Mucosa of rectum (tissue), 2 donors: ENCODE measurements at regions not wholly inside any gene's neighbourhood (a gene's known extent, or its start where the extent isn't known, plus 50 kb on each side); places are given as distances from the start of the nearest gene placed in this dataset.

ENCODE experiments used
- H3K27ac ChIP-seq, 2 donors: one replicate each; pipeline ENCODE4 v1.7.0; 2013; ENCODE audit warnings: inconsistent platforms in 2 of 2, low read depth in 2 of 2, low read length in 2 of 2
- H3K27me3 ChIP-seq, 2 donors: one replicate each; pipeline ENCODE4 v1.7.0; 2013; ENCODE audit warnings: low read length in 2 of 2; ENCODE audit not compliant: control insufficient read depth in 2 of 2, insufficient read depth in 2 of 2
- H3K36me3 ChIP-seq, 2 donors: one replicate each; pipeline ENCODE4 v1.7.0; 2013; ENCODE audit warnings: low read length in 2 of 2; ENCODE audit not compliant: control insufficient read depth in 2 of 2, insufficient read depth in 2 of 2
- H3K4me1 ChIP-seq, 2 donors: one replicate each; pipeline ENCODE4 v1.7.0; 2013; ENCODE audit warnings: low read length in 2 of 2, mild to moderate bottlenecking in 1 of 2; ENCODE audit not compliant: control insufficient read depth in 2 of 2, insufficient read depth in 2 of 2
- H3K4me3 ChIP-seq, 2 donors: one replicate each; pipeline ENCODE4 v1.7.0; 2013; ENCODE audit warnings: low read length in 2 of 2
- H3K9ac ChIP-seq, 2 donors: one replicate each; pipeline ENCODE4 v1.7.0; 2013; ENCODE audit warnings: low read length in 2 of 2, low read depth in 1 of 2, mild to moderate bottlenecking in 1 of 2
- H3K9me3 ChIP-seq, 2 donors: one replicate each; pipeline ENCODE4 v1.7.0; 2013; ENCODE audit warnings: low read length in 2 of 2; ENCODE audit not compliant: control insufficient read depth in 2 of 2
- donor health status: healthy.
- donor health status: Normal muscosa, but diverticular disease.

GRCh38 chr22:27159016-27159415 lies 501.6 kb downstream of the MIAT start:
- Histone ChIP-seq H3K27ac (no peak overlapping the region), H3K4me1 (no peaks in the 10 kb centered on the region), H3K27me3 (peaks cover 0 to 5% of the 10 kb centered on the region in 2 donors), H3K9me3 (no peaks in the 10 kb centered on the region), H3K36me3 (no peaks in the 10 kb centered on the region), H3K4me3 (no peak overlapping the region), H3K9ac (no peak overlapping the region)

DNA sequence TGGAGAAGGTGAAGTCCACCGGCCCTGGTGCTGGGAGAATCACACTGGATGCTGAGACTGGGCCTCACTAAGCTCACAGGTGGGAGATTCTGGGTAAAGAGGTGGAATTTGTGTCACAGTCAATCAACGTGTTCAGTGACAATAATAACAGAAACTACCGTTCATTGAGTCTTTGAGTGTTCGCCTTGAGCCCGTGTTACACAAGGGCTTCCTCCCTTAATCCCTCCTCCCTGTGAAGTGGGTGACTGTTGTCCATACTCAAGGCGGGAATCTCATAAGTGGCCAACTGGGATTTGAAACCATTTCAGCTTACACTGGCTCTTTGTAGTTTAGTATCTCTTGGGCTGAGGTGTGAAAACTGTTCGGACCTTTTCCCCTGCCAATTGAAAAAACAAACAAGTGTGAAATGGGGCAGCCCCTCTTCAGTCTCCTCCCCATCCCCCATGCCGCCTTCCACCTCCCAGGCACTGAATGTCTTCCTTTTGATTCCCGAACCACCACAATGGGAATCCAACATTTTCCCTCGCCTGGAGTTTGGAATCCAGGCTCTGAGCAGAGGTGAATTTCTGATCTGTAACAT lies 502.4 kb downstream of the MIAT start:
- Histone ChIP-seq H3K9me3 (no peaks in the 10 kb centered on the region), H3K9ac (no peak overlapping the region), H3K4me3 (no peak overlapping the region), H3K27me3 (peaks cover 0 to 5% of the 10 kb centered on the region in 2 donors), H3K27ac (no peak overlapping the region), H3K4me1 (no peaks in the 10 kb centered on the region), H3K36me3 (no peaks in the 10 kb centered on the region)

DNA sequence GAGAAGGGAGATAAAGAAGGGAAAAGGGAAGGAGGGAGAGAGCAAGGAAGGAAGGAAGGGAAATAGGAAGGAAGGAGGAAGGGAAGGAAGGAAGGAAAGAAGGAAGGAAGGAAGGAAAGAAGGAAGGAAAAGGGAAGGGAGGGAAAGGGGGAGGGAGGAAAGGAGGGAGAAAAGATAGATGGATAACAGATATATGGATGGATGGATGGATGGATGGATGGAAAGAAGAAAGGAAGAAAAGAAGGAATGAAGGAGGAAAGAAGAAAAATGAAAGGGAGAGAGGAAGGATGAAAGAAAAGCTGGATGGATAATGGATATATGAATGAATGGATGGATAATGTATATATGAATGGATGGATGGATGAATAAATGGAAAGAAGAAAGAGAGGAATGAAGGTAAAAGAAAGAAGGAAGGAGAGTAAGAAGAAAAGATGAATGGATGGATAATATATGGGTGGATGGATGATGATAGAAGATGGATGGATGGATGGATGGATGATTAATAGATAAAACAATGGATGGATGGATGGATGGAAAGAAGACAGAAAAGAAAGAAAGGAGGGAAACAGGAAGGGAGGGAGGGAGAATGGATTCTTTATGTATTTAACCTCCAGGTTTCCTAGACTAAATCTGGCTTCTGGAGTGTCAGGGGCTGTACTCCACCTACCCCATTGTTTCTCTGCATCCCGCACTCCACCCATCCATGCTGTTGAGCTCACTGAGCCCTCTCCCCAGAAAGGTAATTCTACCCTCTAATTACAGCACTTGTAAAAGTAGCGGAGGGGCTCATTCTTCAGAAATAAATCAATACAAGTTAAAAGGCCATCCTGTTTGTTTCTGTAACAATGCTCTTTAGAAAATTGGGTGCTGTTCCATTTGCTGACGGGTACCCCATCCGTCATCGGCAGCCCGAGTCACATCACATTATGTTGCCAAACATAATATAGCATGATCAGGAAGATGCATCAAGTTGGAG lies 506.1 kb downstream of the MIAT start:
- Histone ChIP-seq H3K9me3 (no peaks in the 10 kb centered on the region), H3K4me3 (no peak overlapping the region), H3K9ac (no peak overlapping the region), H3K27me3 (peaks cover 0 to 7% of the 10 kb centered on the region in 2 donors), H3K4me1 (no peaks in the 10 kb centered on the region), H3K36me3 (no peaks in the 10 kb centered on the region), H3K27ac (no peak overlapping the region)

- Histone ChIP-seq H3K9ac (no peak overlapping the region), H3K27me3 (peaks cover 0 to 7% of the 10 kb centered on the region in 2 donors), H3K4me3 (no peak overlapping the region), H3K36me3 (no peaks in the 10 kb centered on the region), H3K9me3 (no peaks in the 10 kb centered on the region), H3K27ac (no peak overlapping the region), H3K4me1 (no peaks in the 10 kb centered on the region)
Observed at GRCh38 chr22:27164781-27165503, 507.6 kb downstream of the MIAT start.

DNA sequence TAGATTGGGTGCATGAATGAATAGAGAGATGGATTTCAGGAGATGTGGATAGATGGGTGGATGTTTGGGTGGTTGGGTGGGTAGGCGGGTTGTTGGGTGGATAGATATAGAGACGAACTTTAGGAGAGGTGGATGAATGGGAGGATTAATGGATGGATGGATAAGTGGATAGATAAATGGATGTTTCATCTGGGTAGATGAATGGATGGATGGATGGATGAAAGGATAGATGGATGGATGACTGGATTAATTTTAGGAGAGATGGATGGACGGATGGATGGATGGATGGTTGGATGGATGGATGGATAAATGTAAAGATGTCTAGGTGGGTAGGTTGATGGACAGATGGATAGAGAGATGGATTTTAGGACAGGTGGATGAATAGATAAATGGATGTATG lies 511.3 kb downstream of the MIAT start:
- Histone ChIP-seq H3K36me3 (no peaks in the 10 kb centered on the region), H3K27me3 (peaks cover 0 to 2% of the 10 kb centered on the region in 2 donors), H3K27ac (no peak overlapping the region), H3K4me3 (no peak overlapping the region), H3K4me1 (no peaks in the 10 kb centered on the region), H3K9ac (no peak overlapping the region), H3K9me3 (no peaks in the 10 kb centered on the region)

GRCh38 chr22:27170491-27170890 lies 513.1 kb downstream of the MIAT start:
- no peak overlapping the region for H3K4me3 ChIP-seq
- H3K27ac ChIP-seq = no peak overlapping the region
- peaks cover 2 to 5% of the 10 kb centered on the region in 2 donors for H3K27me3 ChIP-seq
- H3K9me3 ChIP-seq = no peaks in the 10 kb centered on the region
- no peak overlapping the region for H3K9ac ChIP-seq
- no peaks in the 10 kb centered on the region for H3K4me1 ChIP-seq
- H3K36me3 ChIP-seq = no peaks in the 10 kb centered on the region

- no peak overlapping the region for H3K27ac ChIP-seq
- no peak overlapping the region for H3K4me3 ChIP-seq
- H3K27me3 ChIP-seq = peaks cover 2 to 5% of the 10 kb centered on the region in 2 donors
- H3K9ac ChIP-seq = no peak overlapping the region
- H3K4me1 ChIP-seq = no peaks in the 10 kb centered on the region
- H3K9me3 ChIP-seq = no peaks in the 10 kb centered on the region
- no peaks in the 10 kb centered on the region for H3K36me3 ChIP-seq
Observed at GRCh38 chr22:27171212-27171611, 513.8 kb downstream of the MIAT start.

GRCh38 chr22:27173530-27173929 lies 516.1 kb downstream of the MIAT start:
- Histone ChIP-seq H3K4me3 (no peak overlapping the region), H3K9ac (no peak overlapping the region), H3K9me3 (no peaks in the 10 kb centered on the region), H3K27ac (no peak overlapping the region), H3K27me3 (peaks cover 0 to 5% of the 10 kb centered on the region in 2 donors), H3K36me3 (no peaks in the 10 kb centered on the region), H3K4me1 (no peaks in the 10 kb centered on the region)

- H3K27ac ChIP-seq = no peak overlapping the region
- H3K4me3 ChIP-seq = no peak overlapping the region
- peaks cover 0 to 5% of the 10 kb centered on the region in 2 donors for H3K27me3 ChIP-seq
- H3K4me1 ChIP-seq = no peaks in the 10 kb centered on the region
- no peak overlapping the region for H3K9ac ChIP-seq
- no peaks in the 10 kb centered on the region for H3K9me3 ChIP-seq
- no peaks in the 10 kb centered on the region for H3K36me3 ChIP-seq
Observed at GRCh38 chr22:27175021-27175838, 517.8 kb downstream of the MIAT start.
